Loucy (cell line): ENCODE measurements at regions not wholly inside any gene's neighbourhood (a gene's known extent, or its start where the extent isn't known, plus 50 kb on each side); places are given as distances from the start of the nearest gene placed in this dataset.

Source experiments
- H2AFZ ChIP-seq: fragments of 200-600 bp; sonication (generic); 2 replicates; pipeline ENCODE4 v1.6.0; 2016; ENCODE audit warnings: antibody characterized with exemption, mild to moderate bottlenecking, low read length, moderate library complexity
- H3F3A ChIP-seq: fragments of 200-600 bp; 2 replicates; pipeline ENCODE4 v1.6.0; 2016; ENCODE audit warnings: antibody characterized with exemption, low read depth, mild to moderate bottlenecking
- H3K27me3 ChIP-seq: fragments of 200-600 bp; sonication (generic); 2 replicates; pipeline ENCODE4 v1.6.1; 2014; ENCODE audit warnings: low read length, mild to moderate bottlenecking; ENCODE audit not compliant: insufficient read depth, poor library complexity, severe bottlenecking
- H3K36me3 ChIP-seq: fragments of 200-600 bp; sonication (generic); 2 replicates; pipeline ENCODE4 v1.6.1; 2016; ENCODE audit warnings: low read length; ENCODE audit not compliant: insufficient read depth
- H3K4me1 ChIP-seq: fragments of 200-600 bp; sonication (generic); 2 replicates; pipeline ENCODE4 v1.5.1; 2014; ENCODE audit warnings: low read length, mild to moderate bottlenecking; ENCODE audit not compliant: insufficient read depth, poor library complexity, severe bottlenecking
- H3K4me2 ChIP-seq: fragments of 200-600 bp; sonication (generic); 2 replicates; pipeline ENCODE4 v1.6.0; 2014; ENCODE audit warnings: antibody characterized with exemption, low read length, low read depth, mild to moderate bottlenecking; ENCODE audit not compliant: poor library complexity, severe bottlenecking
- H3K4me3 ChIP-seq: fragments of 200-600 bp; sonication (generic); 2 replicates; pipeline ENCODE4 v1.5.1; 2014; ENCODE audit warnings: low read length, mild to moderate bottlenecking, mixed read lengths; ENCODE audit not compliant: poor library complexity, severe bottlenecking
- H3K79me2 ChIP-seq: fragments of 200-600 bp; sonication (generic); 2 replicates; pipeline ENCODE4 v1.6.1; 2014; ENCODE audit warnings: low read length; ENCODE audit not compliant: insufficient read depth
- H3K9ac ChIP-seq: fragments of 200-600 bp; sonication (generic); 2 replicates; pipeline ENCODE4 v1.6.0; 2014; ENCODE audit warnings: mild to moderate bottlenecking, low read depth, low read length, moderate library complexity; ENCODE audit not compliant: poor library complexity, severe bottlenecking
- H3K9me2 ChIP-seq: fragments of 200-600 bp; sonication (generic); replicated peaks from 2 replicates; pipeline ENCODE4 v1.6.1; 2016; ENCODE audit warnings: low read depth, low read length, mixed read lengths
- H3K9me3 ChIP-seq: fragments of 200-600 bp; sonication (generic); 2 replicates; pipeline ENCODE4 v1.6.1; 2014; ENCODE audit warnings: mild to moderate bottlenecking, antibody characterized with exemption, low read length, low read depth; ENCODE audit not compliant: insufficient read depth
- H4K20me1 ChIP-seq: fragments of 200-600 bp; sonication (generic); 2 replicates; pipeline ENCODE4 v1.6.0; 2014; ENCODE audit warnings: antibody characterized with exemption, low read length, mild to moderate bottlenecking; ENCODE audit not compliant: insufficient read depth, poor library complexity, severe bottlenecking
- EZH2phosphoT487 ChIP-seq: fragments of 200-600 bp; IDR thresholded peaks from 2 replicates; pipeline ENCODE4 v1.6.1; 2018; ENCODE audit warnings: antibody characterized with exemption, mild to moderate bottlenecking, moderate library complexity, borderline replicate concordance
- TF ChIP-seq, protein P1 (sequence below): fragments of 200-600 bp; sonication (generic); conservative IDR thresholded peaks from 2 replicates; pipeline ENCODE4 v1.5.1; 2014; ENCODE audit warnings: mild to moderate bottlenecking, antibody characterized with exemption, low read length

DNA sequence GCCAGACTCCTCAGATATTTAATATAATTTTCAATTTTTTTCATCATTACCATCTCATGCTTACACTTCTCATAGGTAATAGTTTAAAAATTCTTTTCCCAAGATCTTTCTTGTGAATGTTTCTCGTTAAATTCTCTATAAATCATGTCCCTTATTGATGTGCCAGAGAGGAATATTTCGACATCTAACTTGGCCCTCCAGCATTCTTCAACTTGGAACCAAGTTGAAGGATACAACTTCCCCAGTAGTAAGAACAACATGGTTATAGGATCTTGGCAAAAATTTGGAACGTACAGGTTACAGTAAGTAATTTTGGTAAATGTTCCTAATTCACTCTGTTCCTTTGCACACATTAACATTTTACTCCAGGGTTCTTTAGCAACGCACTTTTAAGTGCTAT is 731.8 kb downstream of the CDH11 start:
- Histone ChIP-seq H3K9ac (no peak overlapping the region), H3K36me3 (no peaks in the 10 kb centered on the region), H2AFZ (no peak overlapping the region), H3F3A (no peaks in the 10 kb centered on the region), H3K4me1 (no peaks in the 10 kb centered on the region), H3K4me2 (no peak overlapping the region), H3K79me2 (no peaks in the 10 kb centered on the region), H3K9me3 (no peaks in the 10 kb centered on the region), H3K27me3 (no peaks in the 10 kb centered on the region), H3K4me3 (no peak overlapping the region), H3K9me2 (no peaks in the 10 kb centered on the region), H4K20me1 (no peaks in the 10 kb centered on the region)
- TF ChIP-seq, protein P1, sequence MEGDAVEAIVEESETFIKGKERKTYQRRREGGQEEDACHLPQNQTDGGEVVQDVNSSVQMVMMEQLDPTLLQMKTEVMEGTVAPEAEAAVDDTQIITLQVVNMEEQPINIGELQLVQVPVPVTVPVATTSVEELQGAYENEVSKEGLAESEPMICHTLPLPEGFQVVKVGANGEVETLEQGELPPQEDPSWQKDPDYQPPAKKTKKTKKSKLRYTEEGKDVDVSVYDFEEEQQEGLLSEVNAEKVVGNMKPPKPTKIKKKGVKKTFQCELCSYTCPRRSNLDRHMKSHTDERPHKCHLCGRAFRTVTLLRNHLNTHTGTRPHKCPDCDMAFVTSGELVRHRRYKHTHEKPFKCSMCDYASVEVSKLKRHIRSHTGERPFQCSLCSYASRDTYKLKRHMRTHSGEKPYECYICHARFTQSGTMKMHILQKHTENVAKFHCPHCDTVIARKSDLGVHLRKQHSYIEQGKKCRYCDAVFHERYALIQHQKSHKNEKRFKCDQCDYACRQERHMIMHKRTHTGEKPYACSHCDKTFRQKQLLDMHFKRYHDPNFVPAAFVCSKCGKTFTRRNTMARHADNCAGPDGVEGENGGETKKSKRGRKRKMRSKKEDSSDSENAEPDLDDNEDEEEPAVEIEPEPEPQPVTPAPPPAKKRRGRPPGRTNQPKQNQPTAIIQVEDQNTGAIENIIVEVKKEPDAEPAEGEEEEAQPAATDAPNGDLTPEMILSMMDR, result no peak
- no peak for TF ChIP-seq EZH2phosphoT487

DNA sequence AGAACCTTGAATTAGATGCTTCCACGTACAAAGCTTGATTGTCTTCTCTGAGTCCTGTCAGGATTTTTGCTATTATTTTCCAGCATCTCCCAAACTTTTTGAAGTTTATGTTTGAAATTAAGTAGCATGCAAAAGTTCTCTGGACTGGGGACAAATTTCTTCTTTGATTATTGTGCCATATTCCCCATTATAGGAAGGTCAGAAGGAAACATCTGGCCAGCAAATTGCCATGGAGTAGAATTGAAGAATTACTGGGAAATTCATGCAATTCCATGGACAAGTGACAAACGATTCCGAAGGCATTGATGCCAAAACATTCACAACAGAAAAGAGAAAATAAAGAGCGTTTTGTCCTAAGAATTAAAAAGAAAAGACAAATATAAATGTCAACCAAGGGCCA is 737.2 kb downstream of the CDH11 start:
- Histone ChIP-seq H3K4me2 (no peak overlapping the region), H3K4me1 (no peaks in the 10 kb centered on the region), H3K27me3 (no peaks in the 10 kb centered on the region), H3K36me3 (no peaks in the 10 kb centered on the region), H3K4me3 (no peak overlapping the region), H3K79me2 (no peaks in the 10 kb centered on the region), H3F3A (no peaks in the 10 kb centered on the region), H2AFZ (no peak overlapping the region), H4K20me1 (no peaks in the 10 kb centered on the region), H3K9me2 (no peaks in the 10 kb centered on the region), H3K9me3 (no peaks in the 10 kb centered on the region; the same call in 1 of the 2 replicates), H3K9ac (no peak overlapping the region)
- TF ChIP-seq EZH2phosphoT487, result no peak
- TF ChIP-seq, protein P1, result no peak

DNA sequence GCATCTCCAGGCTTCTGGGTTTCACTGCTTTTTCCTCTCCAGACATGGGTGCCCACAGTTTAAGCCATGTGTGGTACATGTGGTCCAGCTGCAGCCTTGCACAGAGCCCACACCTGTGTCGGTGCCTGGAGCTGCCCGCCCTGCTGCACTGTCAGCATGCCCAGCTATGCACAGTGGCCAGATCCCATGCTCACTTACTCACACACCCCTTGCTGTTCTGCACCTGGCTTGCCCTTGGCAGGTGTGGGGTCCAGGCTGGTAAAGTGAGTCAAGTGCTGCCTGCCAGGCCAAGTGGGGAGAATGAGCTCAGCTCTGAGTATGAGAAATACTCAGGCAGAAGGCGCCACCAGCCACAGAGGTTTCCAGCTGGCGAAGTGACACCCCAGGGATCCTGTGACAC is 739.9 kb downstream of the CDH11 start:
- Histone ChIP-seq H3K27me3 (no peaks in the 10 kb centered on the region), H3K79me2 (no peaks in the 10 kb centered on the region), H3K36me3 (no peaks in the 10 kb centered on the region), H3K4me3 (no peak overlapping the region), H4K20me1 (no peaks in the 10 kb centered on the region), H3K9me3 (no peaks in the 10 kb centered on the region; the same call in 1 of the 2 replicates), H3K4me2 (no peak overlapping the region), H2AFZ (no peak overlapping the region), H3K9me2 (no peaks in the 10 kb centered on the region), H3K4me1 (no peaks in the 10 kb centered on the region), H3K9ac (no peak overlapping the region), H3F3A (no peaks in the 10 kb centered on the region)
- no peak for TF ChIP-seq EZH2phosphoT487
- TF ChIP-seq, protein P1, result no peak
